GM18519 (cell line): ENCODE measurements at regions not wholly inside any gene's neighbourhood (a gene's known extent, or its start where the extent isn't known, plus 50 kb on each side); places are given as distances from the start of the nearest gene placed in this dataset.
A peak's percentile ranks its signal among the peaks of the same experiment; 100 is the strongest.

Experiments
- ATAC-seq: cut with Tn5 transposase; IDR thresholded peaks from one replicate; pipeline ENCODE4 v1.9.1; 2021; ENCODE audit warnings: mild to moderate bottlenecking, moderate library complexity; ENCODE audit not compliant: unreplicated experiment, low FRiP score

GRCh38 chr12:38138225-38139221, 178.1 kb upstream of the ALG10B start:
- peak; percentile 63 for ATAC-seq

GRCh38 chr12:38139456-38139855, 177.1 kb upstream of the ALG10B start:
- no peak for ATAC-seq

GRCh38 chr12:38141239-38141638, 175.3 kb upstream of the ALG10B start:
- ATAC-seq = no peak

GRCh38 chr12:38141861-38142260, 174.7 kb upstream of the ALG10B start:
- no peak for ATAC-seq

- ATAC-seq = no peak
These were observed 173.6 kb upstream of the ALG10B start for GRCh38 chr12:38142974-38143373.

GRCh38 chr12:38144049-38144448, 172.5 kb upstream of the ALG10B start:
- ATAC-seq = no peak

GRCh38 chr12:38144601-38145436, 171.8 kb upstream of the ALG10B start:
- ATAC-seq = no peak

GRCh38 chr12:38149395-38150073, 167.0 kb upstream of the ALG10B start:
- ATAC-seq = no peak

- ATAC-seq = no peak
These were observed 164.4 kb upstream of the ALG10B start for GRCh38 chr12:38151991-38152700.

GRCh38 chr12:38152816-38153736, 163.5 kb upstream of the ALG10B start:
- ATAC-seq = no peak

- ATAC-seq = no peak
These were observed 162.9 kb upstream of the ALG10B start for GRCh38 chr12:38153737-38154061.

- ATAC-seq = no peak
These were observed 162.2 kb upstream of the ALG10B start for GRCh38 chr12:38154096-38155019.

- ATAC-seq = no peak
These were observed 161.6 kb upstream of the ALG10B start for GRCh38 chr12:38155020-38155395.

- no peak for ATAC-seq
These were observed 160.8 kb upstream of the ALG10B start for GRCh38 chr12:38155526-38156496.

- ATAC-seq = no peak
These were observed 159.9 kb upstream of the ALG10B start for GRCh38 chr12:38156497-38157245.

GRCh38 chr12:38157274-38157932, 159.2 kb upstream of the ALG10B start:
- no peak for ATAC-seq
